OCI-LY3 (cell line): ENCODE measurements at regions not wholly inside any gene's neighbourhood (a gene's known extent, or its start where the extent isn't known, plus 50 kb on each side); places are given as distances from the start of the nearest gene placed in this dataset.

Source experiments
- CTCF ChIP-seq: fragments of 200-600, 300-600 bp; sonication (generic); IDR thresholded peaks from 2 replicates; pipeline ENCODE4 v1.5.1; 2014; ENCODE audit warnings: antibody characterized with exemption, low read length, low read depth
- EZH2phosphoT487 ChIP-seq: fragments of 200-600 bp; shearing (Covaris generic); IDR thresholded peaks from 2 replicates; pipeline ENCODE4 v1.6.1; 2018; ENCODE audit warnings: antibody characterized with exemption, mixed run types, low read depth

- TF ChIP-seq CTCF (no peak), EZH2phosphoT487 (no peak)
These were observed 315.4 kb downstream of the CYRIA start for GRCh38 chr2:16350211-16350610.
